ENCODE measurements at regions not wholly inside any gene's neighbourhood (a gene's known extent, or its start where the extent isn't known, plus 50 kb on each side); places are given as distances from the start of the nearest gene placed in this dataset.

- in situ Hi-C loops (cut with MboI; ENCODE audit: low sequenced_read_pairs), result no loop called here
- ChIA-PET CTCF (no interaction called here), POLR2A (ENCODE audit: unreplicated experiment) (no interaction called here)
- Histone ChIP-seq H3K18ac (ENCODE audit: low read depth, low read length) (no peak overlapping the region), H4K91ac (ENCODE audit: insufficient read depth, low read depth, low read length) (no peak overlapping the region), H2AK9ac (replicated peaks; ENCODE audit: low read depth, low read length, poor library complexity) (no peak overlapping the region), H2AFZ (replicated peaks; ENCODE audit: low read length, poor library complexity) (no peak overlapping the region), H2BK5ac (ENCODE audit: low read depth, low read length, poor library complexity, severe bottlenecking) (no peak overlapping the region), H3K27me3 (ENCODE audit: control insufficient read depth, insufficient read depth, low read length) (no peaks in the 10 kb centered on the region), H3K36me3 (ENCODE audit: control insufficient read depth, insufficient read depth, low read length) (no peaks in the 10 kb centered on the region), H3K56ac (ENCODE audit: extremely low read depth, insufficient read depth, low read length) (no peak overlapping the region), H3K14ac (replicated peaks; ENCODE audit: low read depth, low read length) (no peak overlapping the region), H4K8ac (ENCODE audit: low read depth in 2 of 2, low read length in 2 of 2) (no peak overlapping the region), H3K4me3 (ENCODE audit: insufficient read depth, low read depth, low read length) (no peak overlapping the region), H2BK15ac (ENCODE audit: low read depth, low read length) (no peak overlapping the region), H2BK20ac (ENCODE audit: low read depth, low read length) (no peak overlapping the region), H2BK120ac (ENCODE audit: low read depth, low read length) (no peak overlapping the region), H3K9ac (ENCODE audit: low read depth, low read length) (no peak overlapping the region), H3K4me2 (ENCODE audit: low read depth, low read length) (no peak overlapping the region), H2AK5ac (ENCODE audit: low read depth, low read length) (no peak overlapping the region), H4K5ac (ENCODE audit: low read depth, low read length) (no peak overlapping the region), H3K79me1 (ENCODE audit: low read depth in 1 of 2, low read length in 2 of 2) (no peaks in the 10 kb centered on the region), H4K20me1 (ENCODE audit: insufficient read depth, low read length) (no peaks in the 10 kb centered on the region), H3K4ac (ENCODE audit: low read depth, low read length) (no peak overlapping the region), H3K9me1 (ENCODE audit: insufficient read depth, low read length) (no peaks in the 10 kb centered on the region), H3K23ac (ENCODE audit: low read depth, low read length) (no peak overlapping the region), H3K9me3 (ENCODE audit: control insufficient read depth, insufficient read depth, low read length) (peaks cover 5% of the 10 kb centered on the region), H3K27ac (ENCODE audit: insufficient read depth, low read length) (no peak overlapping the region), H3K4me1 (ENCODE audit: control insufficient read depth, insufficient read depth, low read length) (no peaks in the 10 kb centered on the region)
- dilution Hi-C loops (cut with HindIII; ENCODE audit: low sequenced_read_pairs, unreplicated experiment), result no loop called here
- intact Hi-C loops (cut with micrococcal nuclease), result no loop called here
- WGBS, 2 experiments (ENCODE audit: extremely low coverage in 2 of 2, insufficient read length in 1 of 2), result no CpG with 5 or more reads among the region's 2 CpGs
- no TSS peak for BruUV-seq (replicated peaks)
- no peak for ATAC-seq (ENCODE audit: low read depth)
- DNase-seq, result no peak
- TF ChIP-seq RAD21 (IDR thresholded peaks at IDR 0.05; ENCODE audit: low read length), result no peak
- no peak for TF ChIP-seq MXI1 (IDR thresholded peaks at IDR 0.05; ENCODE audit: borderline replicate concordance, low read depth, low read length)
- TF ChIP-seq RCOR1 (IDR thresholded peaks at IDR 0.05; ENCODE audit: insufficient replicate concordance, low read length), result no peak
- TF ChIP-seq CEBPB (IDR thresholded peaks at IDR 0.05; ENCODE audit: low read depth, low read length), result no peak
- TF ChIP-seq RFX5 (IDR thresholded peaks at IDR 0.05; ENCODE audit: low read depth, low read length), result no peak
- TF ChIP-seq USF2 (IDR thresholded peaks at IDR 0.05; ENCODE audit: low read depth, low read length), result no peak
- TF ChIP-seq POLR2A (IDR thresholded peaks at IDR 0.05; ENCODE audit: low read depth, low read length), result no peak
- TF ChIP-seq BHLHE40 (IDR thresholded peaks at IDR 0.05; ENCODE audit: low read depth, low read length), result no peak
Measured at GRCh38 chr10:8950978-8951377, 896.5 kb downstream of the GATA3 start.

Data from IMR-90 (cell line).